HG03159 (cell line): ENCODE measurements at regions not wholly inside any gene's neighbourhood (a gene's known extent, or its start where the extent isn't known, plus 50 kb on each side); places are given as distances from the start of the nearest gene placed in this dataset.

ENCODE experiments used
- ATAC-seq: cut with Tn5 transposase; IDR thresholded peaks from one replicate; pipeline ENCODE4 v1.9.1; 2021; ENCODE audit warnings: mild to moderate bottlenecking, moderate library complexity; ENCODE audit not compliant: unreplicated experiment

DNA sequence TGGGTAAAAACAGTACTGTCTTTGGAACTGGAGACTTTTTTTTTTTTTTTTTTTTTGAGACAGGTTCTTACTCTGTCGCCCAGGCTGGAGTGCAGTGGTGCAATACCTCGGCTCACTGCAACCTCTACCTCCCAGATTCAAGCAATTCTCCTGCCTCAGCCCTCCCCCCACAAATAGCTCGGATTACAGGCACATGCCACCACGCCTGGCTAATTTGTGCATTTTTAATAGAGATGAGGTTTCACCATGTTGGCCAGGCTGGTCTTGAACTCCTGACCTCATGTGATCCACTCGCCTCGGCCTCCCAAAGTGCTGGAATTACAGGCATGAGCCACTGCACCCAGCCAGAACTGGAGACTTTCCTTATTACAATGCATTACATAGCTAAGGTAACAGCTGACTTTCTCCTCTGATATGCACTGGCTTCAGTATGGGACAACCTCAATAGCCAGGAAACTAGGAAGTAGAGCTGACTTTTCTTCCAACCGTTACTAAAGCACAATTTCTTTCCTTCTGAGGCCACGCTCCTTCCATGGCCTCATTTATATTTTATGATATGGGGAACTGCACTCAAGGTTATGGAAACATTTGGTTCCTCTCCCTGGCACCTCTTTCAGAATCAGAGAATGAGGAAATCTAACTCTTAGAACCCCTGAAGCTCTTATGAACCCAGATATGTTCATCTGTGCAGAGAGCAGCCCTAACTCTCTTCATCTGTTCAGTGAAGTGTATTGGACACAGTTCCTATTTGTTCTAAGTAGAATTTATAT lies 53.5 kb upstream of the FAM9B start:
- ATAC-seq: no peak

DNA sequence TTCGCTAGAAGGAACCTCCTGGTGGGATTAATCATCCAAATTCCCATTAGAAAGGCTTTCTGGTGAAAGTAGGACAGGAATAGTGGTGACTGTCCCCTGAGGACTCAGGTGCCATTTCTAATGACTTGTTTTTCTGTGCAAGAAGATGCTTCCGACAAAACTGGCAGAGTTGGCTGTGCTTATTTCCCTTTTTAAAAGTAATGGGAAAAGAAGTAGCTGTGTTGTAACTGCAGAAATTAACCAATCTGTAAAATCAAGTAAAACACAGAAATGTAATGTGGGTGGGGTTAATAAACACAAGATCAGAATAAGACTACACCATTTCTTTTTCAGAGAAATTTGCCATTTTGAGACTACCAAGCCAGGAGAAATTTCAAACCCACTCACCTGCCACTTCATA lies 55.0 kb upstream of the FAM9B start:
- ATAC-seq: no peak

DNA sequence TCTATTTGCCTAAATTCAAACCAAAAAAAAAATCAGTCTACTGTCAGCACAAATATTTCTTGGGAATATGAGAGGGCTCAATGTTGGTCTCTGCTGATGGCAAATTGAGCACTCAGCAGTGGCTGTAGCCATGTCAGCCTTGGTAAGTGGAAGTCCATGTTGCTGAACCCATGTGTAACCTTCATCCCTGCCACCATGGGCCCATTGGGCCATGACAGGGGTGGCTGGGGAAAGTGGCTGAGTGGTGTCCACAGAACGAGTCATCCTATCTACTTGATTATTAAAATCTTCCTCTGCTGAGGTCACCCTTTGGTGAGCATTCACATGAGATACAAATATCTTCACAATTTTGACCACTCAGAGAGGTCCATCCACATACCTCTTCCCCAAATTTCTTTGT lies 56.8 kb upstream of the FAM9B start:
- no peak for ATAC-seq

DNA sequence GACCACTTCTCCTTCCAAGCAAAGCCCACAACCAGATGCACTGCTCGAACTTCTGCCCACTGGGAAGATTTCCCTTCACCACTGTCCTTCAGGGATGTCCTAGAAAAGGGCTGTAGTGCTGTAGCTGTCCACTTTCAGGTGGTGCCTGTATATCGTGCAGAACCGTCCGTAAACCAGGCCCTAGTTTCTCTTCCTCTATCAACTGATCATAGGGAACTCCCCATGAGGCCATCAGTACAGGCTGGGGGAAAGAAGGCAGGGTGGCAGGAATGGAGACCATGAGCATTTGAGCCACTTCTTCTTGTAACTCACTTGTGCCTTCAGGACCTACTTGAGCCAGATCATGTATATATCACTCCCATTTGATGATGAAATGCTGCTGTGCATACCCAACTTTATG lies 57.3 kb upstream of the FAM9B start:
- no peak for ATAC-seq

DNA sequence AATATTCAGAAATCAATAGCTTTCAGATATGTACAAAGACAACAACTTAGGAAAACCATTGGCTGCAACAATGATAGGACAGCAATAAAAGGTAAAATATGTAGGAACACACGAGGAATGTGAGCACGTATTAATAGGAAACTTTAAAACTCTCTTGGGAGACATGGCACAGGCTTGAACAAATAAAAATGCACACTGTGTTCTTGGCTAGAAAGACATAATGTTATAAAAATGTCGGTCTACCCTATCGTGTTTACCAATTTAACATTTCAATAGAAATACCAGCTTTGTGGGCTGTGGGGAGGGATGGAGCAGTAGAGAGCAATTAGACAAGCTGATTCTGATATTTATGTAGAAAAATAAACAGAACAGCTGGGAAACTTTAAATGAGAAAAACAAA lies 69.0 kb upstream of the FAM9B start:
- no peak for ATAC-seq

DNA sequence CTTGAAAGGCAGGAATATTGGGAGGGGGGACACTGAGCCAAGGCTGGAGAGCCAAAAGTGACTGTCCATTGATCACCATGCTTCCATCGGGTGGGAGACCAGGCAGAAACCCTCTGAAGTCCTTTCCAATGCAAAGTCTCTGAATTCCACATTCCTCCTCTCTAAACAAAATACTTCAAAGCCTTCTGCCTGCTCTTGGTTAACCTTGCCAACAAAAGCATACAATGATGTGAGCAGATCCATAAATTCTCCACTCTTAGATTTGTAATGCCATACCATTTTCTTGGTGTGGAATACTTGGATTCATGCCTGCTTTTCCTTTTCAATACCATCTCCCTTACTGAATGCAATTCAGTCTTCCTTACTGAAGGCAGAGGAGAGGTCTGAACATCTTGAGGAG lies 74.1 kb upstream of the FAM9B start:
- ATAC-seq: no peak

DNA sequence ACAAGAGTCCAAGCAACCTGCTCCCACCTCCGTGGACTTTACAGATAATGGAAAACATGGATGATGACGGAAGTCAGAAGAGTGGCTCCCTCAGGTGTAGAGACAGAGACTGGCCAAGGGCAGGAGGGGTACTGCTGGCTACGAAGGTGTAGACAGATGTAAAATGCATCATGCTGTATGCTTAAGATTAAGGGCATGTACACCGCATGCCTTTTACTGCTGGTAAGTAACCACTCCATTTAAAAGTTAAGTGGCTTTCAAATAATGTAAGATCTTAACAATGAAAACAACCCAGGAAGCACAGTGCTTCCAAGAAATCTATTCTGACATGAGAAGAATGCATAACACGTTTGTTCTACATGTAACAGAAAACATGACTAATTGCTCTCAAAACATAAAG lies 76.9 kb upstream of the FAM9B start:
- ATAC-seq: no peak

DNA sequence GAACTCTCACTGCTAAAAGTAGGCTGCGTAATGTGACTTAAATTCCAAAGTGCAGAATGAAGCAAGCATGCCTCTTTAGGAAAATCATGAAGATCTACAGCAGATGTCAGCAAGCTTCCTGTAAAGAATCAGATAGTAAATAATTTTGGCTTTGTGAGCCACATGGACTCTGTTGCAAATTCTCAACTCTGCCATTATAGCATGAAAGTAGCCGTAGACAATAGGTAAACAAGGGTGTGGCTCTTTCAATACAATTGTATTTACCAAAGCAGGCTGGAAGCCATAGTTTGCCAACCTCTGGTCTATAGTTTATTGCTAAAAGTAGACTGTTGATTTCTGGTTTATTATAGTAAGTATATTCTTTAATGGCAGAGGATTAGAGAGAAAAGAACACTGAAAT lies 80.3 kb upstream of the FAM9B start:
- no peak for ATAC-seq

DNA sequence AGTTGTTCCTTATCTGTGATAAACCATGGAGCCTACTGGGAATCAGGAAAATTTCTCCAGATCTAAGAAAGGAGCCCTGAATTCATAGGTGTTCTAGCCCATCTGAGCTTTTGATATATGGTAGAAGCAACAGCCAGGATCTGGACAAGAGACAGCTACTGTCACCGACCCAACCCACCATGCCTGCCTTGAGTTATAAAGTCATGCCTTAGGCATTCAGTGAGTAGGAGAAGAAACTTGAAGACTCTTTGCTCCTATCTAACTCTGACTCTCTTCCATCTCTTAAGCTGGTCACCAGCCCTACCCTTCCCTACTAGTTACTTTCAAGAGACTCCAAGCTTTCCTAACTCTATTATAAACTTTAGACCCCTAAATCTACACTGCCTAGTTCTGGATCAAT lies 83.9 kb upstream of the FAM9B start:
- no peak for ATAC-seq

DNA sequence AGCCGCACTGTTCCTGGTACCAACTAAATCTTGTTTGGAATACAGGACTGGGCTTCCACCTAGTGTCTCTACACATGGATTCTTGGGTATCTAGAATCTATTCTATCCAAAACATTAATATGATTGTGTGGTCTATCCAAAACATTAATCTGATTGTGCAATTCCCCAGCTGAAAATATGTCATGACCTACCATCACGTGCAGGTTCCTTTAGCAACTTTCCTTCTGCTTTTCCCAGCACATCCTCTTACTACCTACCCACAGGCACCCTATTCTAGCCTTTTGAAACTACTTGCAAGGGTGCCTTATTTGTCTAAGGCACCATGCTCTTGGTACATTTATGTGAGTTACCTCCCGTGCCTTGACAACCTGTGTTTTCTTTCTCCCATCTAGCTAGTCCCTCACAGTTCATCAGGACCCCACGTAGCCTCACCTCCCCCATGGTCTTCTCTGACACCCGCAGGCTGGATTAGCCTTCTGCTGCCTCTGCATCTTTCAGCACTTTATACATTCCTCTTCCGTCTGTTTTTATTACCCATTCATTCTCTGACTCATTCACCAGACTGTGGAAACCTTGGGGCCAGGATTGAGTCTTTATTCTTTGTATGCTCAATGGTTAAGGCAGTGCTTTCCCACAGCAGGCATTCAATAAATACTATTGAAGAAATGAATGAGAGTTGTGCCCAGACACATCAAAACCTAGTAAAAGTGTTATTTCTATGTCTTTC lies 88.8 kb upstream of the FAM9B start:
- no peak for ATAC-seq

DNA sequence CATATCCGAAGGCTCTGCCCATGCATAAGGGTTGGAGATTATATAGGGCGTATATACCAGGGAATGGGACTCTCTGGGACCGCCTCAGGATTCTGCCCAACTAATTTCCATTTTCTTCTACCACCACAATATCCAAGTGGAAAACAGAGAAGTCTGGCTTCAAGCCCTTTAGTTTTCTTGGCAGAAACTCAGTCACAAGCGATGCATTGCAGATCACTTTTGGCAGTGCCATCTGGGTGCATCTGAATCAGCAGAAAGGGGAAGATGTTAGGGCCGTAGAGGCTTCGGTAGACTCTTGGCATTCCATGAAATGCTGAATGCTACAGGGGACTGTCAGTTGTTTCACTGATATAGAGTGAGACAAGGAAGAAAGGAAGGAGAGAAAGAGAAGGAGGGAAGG lies 94.1 kb upstream of the FAM9B start:
- no peak for ATAC-seq

DNA sequence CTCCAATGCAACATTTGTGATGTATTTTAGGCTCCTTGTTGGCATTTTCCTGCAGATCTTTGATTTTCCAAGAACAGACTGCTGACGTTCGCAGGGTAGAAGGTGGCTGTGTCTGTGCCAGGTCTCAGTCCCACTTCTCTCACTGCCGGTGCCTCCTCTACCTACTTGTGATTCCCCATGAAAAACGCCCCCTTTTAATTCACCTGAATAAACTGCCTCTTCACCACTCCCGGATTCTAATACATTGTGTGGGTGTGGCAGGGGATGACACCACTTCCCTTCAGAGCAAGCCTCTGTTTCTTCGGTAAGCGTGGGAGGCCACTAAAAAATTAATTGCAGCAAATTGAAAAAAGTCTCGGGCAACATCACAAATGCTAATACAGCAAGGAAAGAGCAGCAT lies 96.1 kb upstream of the FAM9B start:
- ATAC-seq: no peak

DNA sequence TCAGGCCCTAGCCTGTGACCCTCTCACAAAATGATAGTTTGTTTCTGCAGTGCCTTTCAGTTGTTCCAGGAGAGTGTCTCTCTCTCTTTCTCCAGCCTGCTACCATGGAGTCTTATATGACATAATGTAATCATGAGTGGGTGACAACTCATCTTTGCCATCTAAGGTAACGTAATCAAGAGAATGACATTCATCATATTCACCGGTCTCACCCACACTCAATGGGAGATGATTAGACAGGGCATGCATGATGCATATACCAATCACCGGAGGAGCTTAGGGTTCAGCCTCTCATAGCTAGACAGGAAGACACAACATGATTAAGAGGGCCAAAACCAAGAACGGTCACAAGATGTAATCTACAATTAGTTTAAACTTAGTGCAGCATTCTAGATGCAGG lies 97.1 kb upstream of the FAM9B start:
- ATAC-seq: no peak

DNA sequence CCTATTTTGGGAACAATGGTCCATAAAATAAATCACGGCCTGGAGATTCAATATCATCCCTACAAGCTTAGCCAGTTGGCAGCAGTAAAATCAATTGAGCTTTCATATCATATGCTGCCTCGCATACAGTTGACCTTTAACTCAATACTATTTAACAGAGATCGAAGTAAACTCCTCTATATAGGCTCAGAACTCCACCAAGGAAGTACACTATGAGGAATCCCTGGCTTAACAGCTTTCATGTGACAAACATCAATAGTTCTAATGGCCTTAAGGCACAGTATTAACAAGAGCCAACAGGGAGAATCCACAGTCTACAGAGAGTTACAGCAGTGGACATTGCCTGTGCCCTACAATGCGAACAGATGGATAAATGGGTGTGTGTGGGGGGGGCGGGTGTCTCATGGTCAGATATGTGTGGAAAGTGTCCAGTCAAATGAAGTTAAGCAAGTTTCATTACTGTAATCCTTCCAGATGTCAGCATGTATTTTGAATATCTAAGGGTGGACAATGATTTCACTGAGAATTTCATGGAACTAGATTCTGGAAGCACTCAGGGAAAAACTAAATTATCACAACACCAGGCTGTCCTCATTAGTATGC lies 98.2 kb upstream of the FAM9B start:
- no peak for ATAC-seq

DNA sequence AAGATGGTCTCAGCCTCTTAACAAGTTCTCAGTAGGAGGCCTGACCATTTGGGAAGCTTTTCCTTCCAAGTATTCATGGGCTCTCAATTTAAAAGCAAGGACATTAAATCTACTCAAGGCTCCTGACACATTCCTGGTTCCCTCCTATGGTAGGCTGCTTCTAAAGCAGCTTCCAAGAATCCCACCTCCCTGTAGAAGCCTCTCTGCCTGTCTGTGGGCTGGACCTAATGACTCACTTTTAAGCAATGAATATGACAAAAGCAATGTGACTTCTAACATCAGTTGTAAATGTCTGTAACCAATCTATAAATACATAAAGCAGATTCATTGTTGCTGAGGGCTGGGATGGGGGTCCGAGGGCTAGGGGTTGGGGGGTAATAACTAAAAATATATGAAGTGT lies 99.5 kb upstream of the FAM9B start:
- ATAC-seq: no peak

DNA sequence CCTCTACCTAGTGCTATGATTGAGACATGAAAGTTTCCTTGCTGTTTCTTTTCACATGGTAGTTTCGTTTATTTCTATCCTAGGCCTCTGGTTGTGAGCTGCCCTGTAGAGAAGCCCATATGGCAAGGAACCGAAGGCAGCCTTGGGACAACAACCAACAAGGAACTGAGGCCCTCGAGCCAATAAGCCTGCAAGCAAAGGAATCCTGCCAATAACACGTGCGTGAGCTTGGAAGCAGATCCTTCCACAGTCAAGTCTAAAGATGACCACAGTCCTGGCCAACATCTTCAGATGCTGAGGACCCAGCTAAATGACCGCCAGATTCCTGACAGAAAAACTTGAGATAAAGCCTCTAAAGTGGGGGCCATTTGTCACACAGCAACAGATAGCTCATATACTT lies 100.4 kb upstream of the FAM9B start:
- no peak for ATAC-seq

DNA sequence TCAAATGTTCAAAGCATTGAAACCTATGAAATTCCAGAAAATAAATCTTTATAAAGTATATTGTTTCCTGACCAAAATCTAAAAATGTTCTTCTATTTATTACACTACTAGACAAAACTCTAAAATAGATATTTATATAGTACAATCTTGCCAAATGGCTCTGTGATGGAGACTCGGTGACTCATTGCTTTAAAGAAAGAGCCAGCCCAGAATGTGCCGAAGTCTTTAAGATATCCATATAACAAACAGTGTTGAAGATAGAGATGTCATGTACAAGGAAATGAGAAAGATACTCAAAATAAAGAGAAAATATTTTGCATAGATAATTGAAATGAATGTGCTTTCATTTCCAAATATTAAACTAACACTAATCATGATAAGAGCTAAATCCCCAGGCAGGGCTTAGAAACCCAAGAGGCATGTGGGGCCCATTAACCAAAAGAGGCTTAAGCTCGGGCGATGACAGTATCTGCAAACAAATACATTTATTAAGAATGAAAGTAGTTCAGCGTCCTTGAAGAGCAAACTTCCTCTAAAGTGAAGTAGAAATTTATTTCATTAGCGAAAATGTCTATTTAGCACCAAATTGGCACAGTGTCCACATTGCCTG lies 102.1 kb upstream of the FAM9B start:
- no peak for ATAC-seq

DNA sequence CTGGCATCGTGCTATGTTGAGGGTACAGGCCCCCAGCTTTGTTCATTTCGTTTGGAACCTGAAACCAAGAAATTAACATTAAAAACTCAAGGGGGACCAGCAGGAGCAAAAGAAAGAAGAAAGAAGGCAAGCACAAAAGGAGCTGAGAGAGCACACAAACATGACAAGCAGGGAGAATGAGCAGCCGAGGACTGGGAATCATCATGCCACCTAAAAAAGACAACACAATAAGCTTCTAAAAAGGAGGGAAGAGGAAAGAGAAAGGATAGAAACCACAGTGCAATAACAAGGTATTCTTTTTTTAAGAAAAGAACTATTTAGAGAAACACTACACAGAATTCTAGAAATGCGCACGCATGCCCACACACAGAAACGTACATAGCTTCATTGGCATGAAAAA lies 103.2 kb upstream of the FAM9B start:
- ATAC-seq: no peak

DNA sequence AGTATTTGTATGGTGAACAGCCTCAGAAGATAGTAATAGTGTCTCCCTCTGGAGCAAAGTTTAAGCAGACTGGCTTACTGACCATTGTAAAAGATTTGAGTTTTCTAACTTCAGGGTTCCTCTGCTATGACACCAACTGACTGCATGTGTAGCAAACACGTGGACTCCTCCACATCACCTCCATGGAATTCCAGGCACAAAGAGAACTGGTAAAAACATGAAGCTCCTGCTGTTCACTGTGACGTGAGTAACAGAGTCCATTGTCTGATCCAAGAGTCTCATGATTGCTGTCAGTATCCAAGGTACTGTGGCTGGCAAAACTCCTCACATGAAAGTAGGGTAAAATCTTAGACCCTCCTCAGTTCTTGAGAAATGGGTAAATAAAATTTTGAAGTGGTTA lies 107.6 kb upstream of the FAM9B start:
- no peak for ATAC-seq

DNA sequence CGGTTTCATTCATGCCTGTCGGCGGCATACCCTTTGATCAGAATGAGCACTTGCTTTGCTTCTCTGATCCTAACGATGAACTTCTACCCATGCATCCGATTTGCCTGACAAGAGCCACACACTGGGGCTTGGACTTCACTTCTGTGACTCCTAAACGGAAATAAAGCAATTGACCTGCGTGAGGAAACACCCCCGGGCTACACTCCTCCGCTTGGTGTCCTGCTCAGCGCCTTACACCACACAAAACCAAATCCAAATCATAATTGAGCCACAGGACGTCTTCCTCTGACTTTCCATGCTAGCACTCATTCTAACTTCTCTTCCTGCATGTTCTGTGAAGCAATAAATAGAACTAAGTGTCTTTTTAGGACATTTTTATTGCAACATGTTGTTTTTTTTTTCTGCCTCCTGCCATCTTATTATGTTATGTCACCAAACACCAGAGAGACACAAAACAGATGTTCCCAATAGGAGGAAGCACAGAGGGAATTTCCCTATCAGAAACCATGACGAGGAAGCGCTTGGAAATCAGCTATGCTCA lies 110.8 kb upstream of the FAM9B start:
- ATAC-seq: no peak

DNA sequence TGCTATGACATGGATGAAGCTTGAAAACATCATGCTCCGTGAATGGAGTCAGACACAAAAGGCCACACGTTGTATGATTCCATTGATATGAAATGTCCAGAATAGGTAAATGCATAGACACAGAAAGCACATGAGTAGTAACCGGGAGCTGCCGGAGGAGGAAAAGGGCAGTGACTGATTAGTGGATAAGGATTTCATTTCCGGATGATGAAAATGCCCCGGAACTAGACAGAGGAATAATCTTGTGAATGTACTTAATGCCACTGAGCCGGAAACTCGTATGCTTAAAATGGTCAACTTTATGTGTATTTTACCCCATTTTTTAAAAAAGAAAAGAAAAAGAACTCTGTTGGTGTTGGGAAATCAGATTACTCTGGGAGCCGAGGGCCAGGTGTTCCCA lies 112.7 kb upstream of the FAM9B start:
- ATAC-seq: no peak

DNA sequence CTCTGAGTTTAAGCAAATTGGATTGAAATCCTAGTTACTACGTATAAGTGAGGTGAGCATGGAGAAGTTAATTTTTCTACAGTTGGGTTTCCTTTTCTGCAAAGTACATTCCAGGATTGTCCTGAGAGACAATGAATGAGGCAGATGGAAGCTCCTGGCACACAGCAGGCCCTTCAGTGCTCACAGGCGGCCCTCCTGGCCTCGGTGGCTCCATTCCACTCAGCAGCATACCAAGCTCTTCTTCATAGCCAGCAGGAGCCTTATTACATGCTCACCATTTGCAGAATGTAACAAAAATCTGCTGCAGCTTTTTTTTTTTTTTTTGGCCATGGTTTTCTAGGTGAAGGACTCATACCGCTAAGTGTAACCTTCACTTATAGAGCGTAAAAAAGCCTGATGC lies 113.2 kb upstream of the FAM9B start:
- no peak for ATAC-seq
